Heart left ventricle (tissue), 16 donors: ENCODE measurements at regions not wholly inside any gene's neighbourhood (a gene's known extent, or its start where the extent isn't known, plus 50 kb on each side); places are given as distances from the start of the nearest gene placed in this dataset.

Source experiments
- ATAC-seq, 4 donors: fragments of 200-7000 bp; cut with Tn5 transposase; one replicate each; pipeline ENCODE4 v1.9.1; 2020 to 2022; ENCODE audit warnings: moderate library complexity in 4 of 4, mild to moderate bottlenecking in 3 of 4, moderate number of reproducible peaks in 1 of 4
- DNase-seq, 5 donors: peaks; one replicate each; pipeline ENCODE4 v3.0.0-alpha.2; 2020
- H3K27ac ChIP-seq, 12 donors: fragments of 200-600 bp; sonication (generic) in 4 of 12; one replicate each; pipeline versions ENCODE4 v1.5.0 to v1.8.0; 2016 to 2022; ENCODE audit warnings: mild to moderate bottlenecking in 2 of 12
- H3K27me3 ChIP-seq, 9 donors: fragments of 200-600 bp; sonication (generic) in 2 of 9; one replicate each; pipeline versions ENCODE4 v1.5.1 to v1.8.0; 2016 to 2022; ENCODE audit warnings: mild to moderate bottlenecking in 3 of 9
- H3K36me3 ChIP-seq, 9 donors: fragments of 200-600 bp; sonication (generic) in 2 of 9; one replicate each; pipeline versions ENCODE4 v1.5.0 to v1.8.0; 2018 to 2022; ENCODE audit warnings: mild to moderate bottlenecking in 2 of 9
- H3K4me1 ChIP-seq, 12 donors: fragments of 200-600 bp; sonication (generic) in 4 of 12; one replicate each; pipeline versions ENCODE4 v1.5.0 to v1.8.0; 2016 to 2022; ENCODE audit warnings: mild to moderate bottlenecking in 3 of 12
- H3K4me3 ChIP-seq, 12 donors: fragments of 200-600 bp; sonication (generic) in 4 of 12; one replicate each; pipeline versions ENCODE4 v1.5.0 to v1.8.0; 2017 to 2022; ENCODE audit warnings: mild to moderate bottlenecking in 9 of 12, moderate library complexity in 4 of 12
- H3K9me3 ChIP-seq, 12 donors: fragments of 200-600 bp; sonication (generic) in 4 of 12; one replicate each; pipeline versions ENCODE4 v1.5.0 to v1.8.0; 2016 to 2022; ENCODE audit warnings: mild to moderate bottlenecking in 1 of 12
- POLR2A ChIP-seq, 2 donors: fragments of 450-650 bp; IDR thresholded peaks; one replicate each; pipeline ENCODE4 v1.6.1; 2017; ENCODE audit warnings: antibody characterized with exemption in 2 of 2, mild to moderate bottlenecking in 2 of 2, moderate library complexity in 2 of 2
- WGBS, 4 donors: extraction: QIAGEN DNeasy Blood & Tissue Kit in 2 of 4; methylation state at CpG; one replicate each; pipeline versions ENCODE4 v1.1.5 to v1.1.7; 2013 to 2018; 5-methylcytosine and 5-hydroxymethylcytosine counted together
- intact Hi-C, 10 donors: fragments of 100-400 bp; cut with DNase I; formaldehyde crosslinking; loops; one replicate each; pipeline versions ENCODE4 v1.11.1 to v1.14.2; 2022
- TF ChIP-seq, protein P1 (sequence below), 12 donors: fragments of 200-600 bp; sonication (generic) in 4 of 12; IDR thresholded peaks; one replicate each; pipeline versions ENCODE4 v1.5.0 to v1.8.0; 2018 to 2022; ENCODE audit warnings: antibody characterized with exemption in 12 of 12, mild to moderate bottlenecking in 5 of 12
- donor health status: ischemic (EF 13 %, LVEDD 7.1; RV severe dilation, severe dysfunction).
- donor health status: healthy with polysubstance abuse.
- donor health status: DM: no; HTN: yes; CAD: no.
- donor health status: DM: no; HTN: no; CAD: no.
- donor health status: ischemic (EF 25% LVEDD 6.9; RV normal size, moderate dysfunction).
- donor health status: ischemic (EF 25% LVEDD 5.7; RV mildly dilated, moderate dysfunction).
- donor health status: healthy.
- donor health status: DM: yes; HTN: yes; CAD: no.
- donor health status: ischemic (EF 35%, LVEDD 5.7; RV mildly dilated, moderate dysfunction).
- donor health status: nonischemic (EF 11% LVEDD 7.7; RV severe dilation, severe dysfunction).
- donor health status: DM: yes; HTN: yes; CAD: no.
- donor health status: PGD.
- donor health status: ischemic (EF 29% LVEDD 5.4; RV normal size, mild dysfunction).
- donor health status: nonischemic (EF 23%, LVEDD 6.1; RV moderate dilation, normal function).

DNA sequence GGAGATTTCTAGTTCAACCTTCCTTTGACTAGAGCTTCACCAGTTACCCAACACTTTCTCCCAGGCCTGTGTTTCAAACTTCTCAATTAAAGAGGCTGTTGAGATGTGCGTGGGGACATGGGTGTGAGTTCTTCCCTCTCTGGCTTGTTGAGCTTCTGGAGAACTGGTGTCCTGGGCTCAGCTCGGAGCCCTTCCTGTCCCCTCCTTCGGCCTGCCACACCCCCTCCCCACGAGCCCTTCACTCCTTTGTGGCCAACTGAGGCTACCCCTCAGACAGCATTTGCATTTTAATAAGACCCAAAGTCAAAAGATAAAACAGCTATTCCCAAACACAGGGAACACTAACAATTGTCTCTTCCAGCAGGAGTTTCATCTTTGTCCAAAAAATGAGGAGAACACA lies 123.3 kb upstream of the MLN start:
- Histone ChIP-seq H3K9me3 (peaks cover 0 to 8% (median 0%) of the 10 kb centered on the region in 12 donors), H3K4me1 (peaks cover 0 to 2% (median 0%) of the 10 kb centered on the region in 12 donors), H3K27me3 (peaks cover 0 to 13% (median 0%) of the 10 kb centered on the region in 9 donors), H3K27ac (no peak overlapping the region), H3K36me3 (no peaks in the 10 kb centered on the region), H3K4me3 (no peak overlapping the region)
- DNase-seq, result no peak
- no peak for TF ChIP-seq POLR2A (IDR thresholded peaks at IDR 0.05)
- 46 to 61% (median 57%) methylated on average over 4 of the region's 4 CpGs for whole genome bisulfite sequencing, 4 donors
- intact Hi-C loops, result no loop called here
- ATAC-seq, result no peak

DNA sequence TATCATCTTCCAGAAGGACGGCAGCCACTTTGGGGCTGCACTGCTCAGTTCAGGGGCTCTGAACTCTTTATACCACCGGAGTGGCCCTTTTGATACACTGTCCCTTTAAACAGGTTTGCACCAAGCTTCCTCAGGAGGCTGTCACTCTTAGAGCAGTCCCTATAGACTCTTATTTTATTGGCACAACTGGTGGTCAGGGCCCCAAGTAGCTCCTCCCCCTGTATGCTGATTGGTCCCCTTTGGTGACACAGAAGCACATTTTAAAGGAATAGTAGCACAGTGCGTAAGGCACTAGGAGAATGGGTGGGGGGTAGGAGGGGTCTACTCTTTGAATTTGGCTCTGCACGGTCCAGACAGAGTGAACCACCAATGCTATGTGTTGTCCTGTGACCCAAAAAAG lies 122.6 kb upstream of the MLN start:
- TF ChIP-seq, protein P1, sequence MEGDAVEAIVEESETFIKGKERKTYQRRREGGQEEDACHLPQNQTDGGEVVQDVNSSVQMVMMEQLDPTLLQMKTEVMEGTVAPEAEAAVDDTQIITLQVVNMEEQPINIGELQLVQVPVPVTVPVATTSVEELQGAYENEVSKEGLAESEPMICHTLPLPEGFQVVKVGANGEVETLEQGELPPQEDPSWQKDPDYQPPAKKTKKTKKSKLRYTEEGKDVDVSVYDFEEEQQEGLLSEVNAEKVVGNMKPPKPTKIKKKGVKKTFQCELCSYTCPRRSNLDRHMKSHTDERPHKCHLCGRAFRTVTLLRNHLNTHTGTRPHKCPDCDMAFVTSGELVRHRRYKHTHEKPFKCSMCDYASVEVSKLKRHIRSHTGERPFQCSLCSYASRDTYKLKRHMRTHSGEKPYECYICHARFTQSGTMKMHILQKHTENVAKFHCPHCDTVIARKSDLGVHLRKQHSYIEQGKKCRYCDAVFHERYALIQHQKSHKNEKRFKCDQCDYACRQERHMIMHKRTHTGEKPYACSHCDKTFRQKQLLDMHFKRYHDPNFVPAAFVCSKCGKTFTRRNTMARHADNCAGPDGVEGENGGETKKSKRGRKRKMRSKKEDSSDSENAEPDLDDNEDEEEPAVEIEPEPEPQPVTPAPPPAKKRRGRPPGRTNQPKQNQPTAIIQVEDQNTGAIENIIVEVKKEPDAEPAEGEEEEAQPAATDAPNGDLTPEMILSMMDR (IDR thresholded peaks at IDR 0.05), result no peak
- no peak for TF ChIP-seq POLR2A (IDR thresholded peaks at IDR 0.05)
- Histone ChIP-seq H3K9me3 (peaks cover 0 to 8% (median 0%) of the 10 kb centered on the region in 12 donors), H3K4me3 (no peak overlapping the region), H3K27ac (no peak overlapping the region), H3K4me1 (peaks cover 0 to 2% (median 0%) of the 10 kb centered on the region in 12 donors), H3K27me3 (peaks cover 0 to 10% (median 0%) of the 10 kb centered on the region in 9 donors), H3K36me3 (no peaks in the 10 kb centered on the region)
- DNase-seq, result no peak
- ATAC-seq, result no peak
- WGBS, 4 donors, result 77 to 87% (median 81%) methylated on average over 4 of the region's 4 CpGs
- intact Hi-C loops, result no loop called here

DNA sequence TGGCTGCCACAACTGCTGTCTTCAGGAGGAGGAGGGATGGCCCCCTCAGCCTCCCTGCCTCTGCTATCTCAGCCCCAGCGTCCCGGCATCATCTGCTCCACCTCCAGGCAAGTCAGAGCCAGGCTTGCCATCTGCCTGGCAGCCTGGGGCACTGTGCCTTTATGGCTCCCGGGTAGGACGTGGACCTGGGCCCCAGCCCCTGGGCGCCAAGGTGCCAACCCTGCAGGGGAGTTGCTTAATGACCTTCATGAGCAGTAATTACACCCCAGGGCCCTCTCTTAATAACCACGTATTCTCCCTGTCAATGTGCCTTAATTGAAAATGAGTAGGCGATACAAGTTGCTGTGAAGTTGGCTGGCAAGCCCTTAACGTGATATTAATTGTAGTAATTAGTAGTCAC lies 122.1 kb upstream of the MLN start:
- Histone ChIP-seq H3K36me3 (no peaks in the 10 kb centered on the region), H3K9me3 (peaks cover 0 to 8% (median 0%) of the 10 kb centered on the region in 12 donors), H3K27ac (no peak overlapping the region), H3K4me1 (peaks cover 0 to 2% (median 0%) of the 10 kb centered on the region in 12 donors), H3K4me3 (no peak overlapping the region), H3K27me3 (peaks cover 0 to 5% (median 0%) of the 10 kb centered on the region in 9 donors)
- DNase-seq (no peak), ATAC-seq (no peak)
- intact Hi-C loops, result no loop called here
- TF ChIP-seq POLR2A (IDR thresholded peaks at IDR 0.05), result no peak
- TF ChIP-seq, protein P1 (IDR thresholded peaks at IDR 0.05), result no peak
- WGBS, 4 donors, result 83 to 89% (median 85%) methylated on average over 8 of the region's 8 CpGs

DNA sequence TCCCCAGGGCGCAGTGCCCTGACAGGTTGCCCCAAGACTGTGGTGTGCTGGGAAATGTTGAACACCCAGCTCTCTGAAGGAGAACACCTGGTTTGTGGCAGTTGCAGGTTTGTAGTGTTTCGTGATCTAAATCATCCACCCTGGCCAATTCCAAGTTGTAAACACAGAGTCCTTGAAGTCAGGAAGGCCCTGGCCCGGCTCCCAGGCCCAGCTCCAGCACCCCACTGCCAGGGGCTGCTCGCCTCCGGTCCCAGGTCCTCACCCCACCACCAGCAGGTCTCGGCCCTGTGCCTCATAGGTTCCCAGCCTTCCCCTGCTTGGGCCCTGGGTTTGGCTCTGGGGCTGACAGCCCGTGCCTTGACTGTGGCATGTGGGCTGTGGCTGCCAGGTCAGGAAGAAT lies 121.4 kb upstream of the MLN start:
- Histone ChIP-seq H3K4me1 (peaks cover 0 to 2% (median 0%) of the 10 kb centered on the region in 12 donors), H3K36me3 (no peaks in the 10 kb centered on the region), H3K4me3 (no peak overlapping the region), H3K27ac (no peak overlapping the region), H3K27me3 (no peaks in the 10 kb centered on the region), H3K9me3 (peaks cover 0 to 8% (median 0%) of the 10 kb centered on the region in 12 donors)
- intact Hi-C loops, result no loop called here
- TF ChIP-seq POLR2A (IDR thresholded peaks at IDR 0.05), result no peak
- TF ChIP-seq, protein P1 (IDR thresholded peaks at IDR 0.05), result no peak
- WGBS, 4 donors, result 82 to 97% (median 90%) methylated on average over 6 to 7 of the region's 7 CpGs
- DNase-seq, result no peak
- no peak for ATAC-seq

DNA sequence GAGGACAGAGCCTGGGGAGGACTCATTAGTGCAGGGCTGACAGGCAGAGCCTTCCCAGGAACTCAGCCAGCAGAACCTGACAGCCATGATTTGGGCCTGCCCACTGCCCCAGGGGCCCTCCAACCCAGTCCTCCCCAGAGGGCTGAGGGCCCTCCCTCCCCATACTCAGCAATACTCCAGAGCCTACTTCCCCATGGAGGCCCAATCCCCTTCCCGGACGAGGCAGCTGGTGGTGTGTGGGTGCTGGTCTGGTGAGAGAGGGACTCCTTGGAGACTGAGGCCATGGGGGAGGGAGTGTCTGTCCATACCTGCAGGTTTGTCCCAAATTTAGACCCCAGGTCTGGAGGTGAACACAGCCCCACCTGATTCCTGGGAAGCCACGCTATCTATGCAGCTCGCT lies 120.9 kb upstream of the MLN start:
- Histone ChIP-seq H3K4me1 (peaks cover 0 to 2% (median 0%) of the 10 kb centered on the region in 12 donors), H3K27me3 (no peaks in the 10 kb centered on the region), H3K36me3 (no peaks in the 10 kb centered on the region), H3K27ac (no peak overlapping the region), H3K4me3 (no peak overlapping the region), H3K9me3 (peaks cover 0 to 8% (median 0%) of the 10 kb centered on the region in 12 donors)
- intact Hi-C loops, result no loop called here
- no peak for DNase-seq
- TF ChIP-seq, protein P1 (IDR thresholded peaks at IDR 0.05), result no peak
- TF ChIP-seq POLR2A (IDR thresholded peaks at IDR 0.05), result no peak
- 93 to 100% (median 96%) methylated on average over 4 of the region's 4 CpGs for WGBS, 4 donors
- ATAC-seq, result no peak
